Testis (tissue), 2 donors: ENCODE measurements at regions not wholly inside any gene's neighbourhood (a gene's known extent, or its start where the extent isn't known, plus 50 kb on each side); places are given as distances from the start of the nearest gene placed in this dataset.

Source experiments
- CTCF ChIP-seq, 3 experiments: fragments of 450-650 bp in 2 of 3; fragments of 200-600 bp in 1 of 3; sonication (generic) in 1 of 3; IDR thresholded peaks; one replicate each; pipeline ENCODE4 v1.5.1; 2016 to 2019; ENCODE audit warnings: antibody characterized with exemption in 3 of 3, mild to moderate bottlenecking in 2 of 3, moderate library complexity in 1 of 3
- POLR2A ChIP-seq: fragments of 450-650 bp; IDR thresholded peaks from one replicate; pipeline ENCODE4 v1.6.1; 2017; ENCODE audit warnings: antibody characterized with exemption, mild to moderate bottlenecking, moderate library complexity

GRCh38 chr9:7354704-7355103 is 444.9 kb downstream of the DMAC1 start:
- TF ChIP-seq CTCF (IDR thresholded peaks at IDR 0.05) (no peak), POLR2A (no peak)
